Stimulated activated CD8-positive, alpha-beta memory T cell treated with anti-CD3 and anti-CD28 coated beads, Interleukin-7, amount 100 ng/mL, for 4 hours (primary cell): ENCODE measurements at regions not wholly inside any gene's neighbourhood (a gene's known extent, or its start where the extent isn't known, plus 50 kb on each side); places are given as distances from the start of the nearest gene placed in this dataset.

ENCODE experiments used
- DNase-seq, 2 donors: peaks; one replicate each; pipeline ENCODE4 v3.0.0-alpha.2; 2020; ENCODE audit warnings: low read depth in 2 of 2

DNA sequence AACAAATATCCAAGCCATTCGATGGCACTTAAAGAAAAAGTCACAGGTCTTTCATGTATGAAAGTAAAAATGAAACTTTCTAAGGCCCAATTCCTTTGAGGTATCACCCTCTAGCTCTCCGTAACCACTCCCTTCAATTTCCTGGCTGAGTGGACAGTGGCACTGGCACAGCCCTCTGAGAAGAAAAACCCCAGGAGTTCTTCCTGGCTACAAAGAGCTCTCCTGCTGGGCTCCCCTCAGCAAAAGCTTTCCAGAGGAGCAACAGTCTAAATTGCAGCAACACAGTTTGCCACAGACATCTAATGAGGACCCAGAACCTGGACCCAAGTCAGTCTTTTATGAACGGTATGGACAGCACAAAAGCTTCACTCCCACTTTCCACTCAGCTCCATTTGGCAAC is 71.8 kb downstream of the FUNDC1 start:
- no peak for DNase-seq

DNA sequence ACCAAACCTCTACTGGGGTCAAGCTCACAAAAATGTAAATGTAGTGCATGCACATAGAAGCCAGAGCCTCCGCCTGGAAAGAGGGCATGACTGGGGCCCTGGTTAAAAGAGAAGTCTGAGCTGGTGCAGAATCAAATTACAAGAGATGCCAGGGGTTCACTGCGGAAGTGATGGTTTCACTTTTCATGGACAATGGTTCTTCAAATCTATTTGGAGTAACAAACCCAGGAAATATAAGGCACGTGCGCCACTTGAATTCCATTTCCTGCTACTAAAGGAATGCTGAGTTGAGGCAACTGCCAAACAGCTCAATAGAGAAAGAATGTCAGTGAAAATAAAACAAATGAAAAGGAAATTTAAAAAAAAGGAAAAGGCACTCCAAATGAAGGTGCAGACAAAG is 79.8 kb downstream of the FUNDC1 start:
- DNase-seq, result no peak

DNA sequence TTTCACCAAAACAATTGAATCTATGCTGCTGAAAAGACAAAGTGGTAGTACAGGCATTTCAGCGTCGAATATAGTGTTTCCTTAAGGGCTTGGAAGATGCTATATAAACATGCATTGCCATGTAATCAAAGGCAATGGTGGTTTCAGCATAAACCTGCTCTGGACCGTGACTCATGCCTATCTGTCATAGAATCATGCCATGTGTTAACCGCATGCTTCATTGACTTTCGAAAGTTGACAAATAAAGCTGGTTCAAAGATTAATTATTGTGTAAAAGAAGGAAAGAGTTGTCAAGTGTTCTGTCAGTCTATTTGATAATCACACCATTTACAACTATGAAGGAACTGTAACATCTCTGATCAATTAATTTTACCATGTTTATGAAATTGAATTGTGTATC is 83.2 kb downstream of the FUNDC1 start:
- DNase-seq, result no peak

- no peak for DNase-seq
These were observed 86.0 kb downstream of the FUNDC1 start for GRCh38 chrX:44456685-44457084.

DNA sequence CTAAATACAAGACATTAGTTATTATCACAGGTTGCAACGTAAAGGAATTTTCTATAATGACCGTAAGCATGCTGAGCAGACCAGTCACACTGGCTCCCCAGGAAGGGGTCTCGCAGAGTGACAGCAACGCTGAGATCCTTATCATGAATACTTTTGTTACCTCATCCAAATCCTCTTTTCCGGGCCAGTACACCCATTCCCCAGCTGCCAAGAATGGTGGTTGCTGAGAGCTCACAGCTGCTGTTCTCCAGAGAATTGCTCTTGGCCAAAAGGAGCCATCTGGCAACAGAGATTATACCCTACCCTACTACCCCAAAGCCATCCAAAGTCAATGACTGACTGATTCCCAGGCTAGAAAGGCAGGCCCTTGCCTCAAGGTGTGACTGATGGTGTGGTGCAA is 91.6 kb downstream of the FUNDC1 start:
- DNase-seq, result no peak

GRCh38 chrX:44447214-44447613 is 95.4 kb downstream of the FUNDC1 start:
- DNase-seq, result no peak

- DNase-seq, result no peak
These were observed 96.5 kb upstream of the EFHC2 start for GRCh38 chrX:44440006-44440405.

DNA sequence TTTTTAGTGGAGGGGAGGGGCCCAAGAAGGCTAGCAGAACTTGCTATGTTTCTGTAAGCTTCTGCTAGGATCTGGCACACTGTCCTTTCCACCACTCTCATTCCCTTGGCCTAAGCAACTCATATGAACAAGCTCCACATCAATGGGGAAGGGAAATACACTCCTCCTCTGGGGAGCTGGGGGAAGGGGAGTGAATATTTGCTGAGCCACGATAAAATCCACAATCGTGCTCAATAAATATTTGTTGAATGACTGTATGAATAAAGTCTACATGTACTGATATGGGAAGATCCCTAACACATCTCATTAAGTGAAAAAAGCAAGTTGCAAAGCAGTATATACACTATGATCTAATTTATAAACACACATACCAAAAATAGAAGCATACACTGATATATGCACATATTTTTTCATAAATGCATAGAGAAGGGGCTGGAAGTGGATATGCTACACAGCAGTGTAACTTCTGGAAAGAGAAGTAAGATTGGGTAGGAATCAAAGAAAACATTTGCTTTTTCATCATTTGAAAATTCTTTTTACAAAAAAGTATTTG is 95.8 kb upstream of the EFHC2 start:
- DNase-seq, result no peak

GRCh38 chrX:44435047-44435446 is 91.6 kb upstream of the EFHC2 start:
- DNase-seq, result no peak

GRCh38 chrX:44433556-44433955 is 90.1 kb upstream of the EFHC2 start:
- no peak for DNase-seq

DNA sequence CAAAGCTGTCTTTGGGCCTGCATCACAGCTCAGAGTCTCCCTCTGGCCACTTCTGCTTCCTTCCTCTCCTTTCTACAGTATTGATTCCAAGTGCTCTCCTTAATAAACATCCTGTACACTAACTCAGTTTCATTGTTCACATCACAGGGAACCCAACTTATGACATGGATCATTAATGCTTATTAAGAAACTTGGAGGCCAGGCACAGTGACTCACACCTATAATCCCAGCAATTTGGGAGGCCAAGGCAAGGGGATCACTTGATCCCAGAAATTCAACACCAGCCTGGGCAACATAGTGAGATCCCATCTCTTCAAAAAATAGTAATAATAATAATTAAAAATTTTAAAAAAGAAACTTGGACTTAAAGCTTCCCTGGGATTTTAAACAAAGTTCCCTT is 89.2 kb upstream of the EFHC2 start:
- no peak for DNase-seq

DNA sequence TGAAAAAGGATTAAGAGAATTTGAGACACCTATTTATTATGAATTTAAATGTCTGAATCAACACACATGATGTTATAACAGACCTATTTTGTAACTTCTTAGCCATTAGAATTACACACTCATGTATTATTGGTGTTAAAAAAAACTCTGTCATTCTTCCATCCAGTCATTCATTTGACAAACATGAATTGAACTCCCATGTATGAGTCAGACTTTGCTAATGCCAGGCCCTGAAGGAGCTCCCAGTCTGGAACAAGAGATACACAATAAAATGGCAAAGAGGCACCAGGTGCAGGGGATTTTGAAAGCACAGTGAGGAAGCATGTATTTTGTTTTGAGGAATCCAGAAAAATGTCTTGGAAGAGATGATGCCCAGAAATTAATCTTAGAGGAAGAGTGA is 87.7 kb upstream of the EFHC2 start:
- no peak for DNase-seq

DNA sequence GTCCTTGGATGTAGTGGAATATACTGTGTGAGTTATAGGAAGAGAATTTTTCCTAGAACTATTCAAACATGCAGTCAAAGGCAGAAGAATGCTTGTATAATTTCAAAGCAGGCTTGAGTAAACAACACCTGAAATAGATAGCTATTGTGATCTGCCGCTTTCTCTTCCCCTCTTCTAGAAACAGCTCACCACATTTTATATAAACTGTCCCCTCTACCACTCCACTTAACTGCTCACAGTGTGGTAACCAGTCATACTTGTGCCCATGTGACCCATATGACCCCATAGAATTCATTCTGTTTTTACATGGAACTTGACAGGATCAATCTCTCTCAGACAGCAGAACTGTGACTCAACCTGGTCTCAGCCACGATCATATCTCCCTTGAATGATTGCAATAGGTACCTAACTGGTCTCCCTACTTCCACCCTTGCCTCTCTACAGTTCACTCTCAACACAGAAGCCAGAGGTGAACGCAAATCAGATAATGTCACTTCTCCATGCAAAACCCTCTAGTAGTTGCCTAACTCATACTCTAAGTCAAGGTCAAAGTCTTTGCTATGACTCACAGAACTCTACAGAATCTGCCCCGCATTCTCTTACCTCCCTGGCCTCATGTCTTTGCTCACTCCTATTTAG is 85.6 kb upstream of the EFHC2 start:
- DNase-seq, result no peak

- DNase-seq, result no peak
These were observed 79.2 kb upstream of the EFHC2 start for GRCh38 chrX:44422631-44423030.

GRCh38 chrX:44415639-44416386 is 72.3 kb upstream of the EFHC2 start:
- no peak for DNase-seq

GRCh38 chrX:44401151-44401550 is 57.7 kb upstream of the EFHC2 start:
- no peak for DNase-seq

DNA sequence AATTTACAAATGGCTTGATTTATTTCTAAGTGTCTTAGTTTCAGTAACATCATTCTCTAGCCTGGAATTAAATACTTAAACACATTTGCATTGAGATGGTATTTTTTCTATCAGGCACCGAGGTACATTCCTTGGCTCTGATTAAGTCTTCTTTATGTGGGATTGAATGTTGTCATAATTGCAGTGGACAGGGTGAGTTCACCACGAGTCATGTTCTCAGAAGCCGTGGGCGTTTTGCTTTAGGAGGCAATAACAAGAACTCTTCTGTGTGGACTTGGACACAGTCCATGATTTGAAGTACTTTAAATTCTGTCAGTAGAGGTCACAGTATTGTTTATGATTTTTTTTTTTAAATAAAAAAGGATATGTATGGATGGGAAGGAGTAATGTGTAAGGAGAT is 57.1 kb upstream of the EFHC2 start:
- peak in 1 of 2 donors; percentile 1 for DNase-seq

- no peak for DNase-seq
These were observed 56.7 kb upstream of the EFHC2 start for GRCh38 chrX:44400161-44400560.
